NCI-H128 (cell line): ENCODE measurements at regions not wholly inside any gene's neighbourhood (a gene's known extent, or its start where the extent isn't known, plus 50 kb on each side); places are given as distances from the start of the nearest gene placed in this dataset.

ENCODE experiments used
- DNase-seq: peaks from one replicate; lab custom pipeline; 2025; ENCODE audit not compliant: unreplicated experiment; lab: John Stamatoyannopoulos, UW

DNA sequence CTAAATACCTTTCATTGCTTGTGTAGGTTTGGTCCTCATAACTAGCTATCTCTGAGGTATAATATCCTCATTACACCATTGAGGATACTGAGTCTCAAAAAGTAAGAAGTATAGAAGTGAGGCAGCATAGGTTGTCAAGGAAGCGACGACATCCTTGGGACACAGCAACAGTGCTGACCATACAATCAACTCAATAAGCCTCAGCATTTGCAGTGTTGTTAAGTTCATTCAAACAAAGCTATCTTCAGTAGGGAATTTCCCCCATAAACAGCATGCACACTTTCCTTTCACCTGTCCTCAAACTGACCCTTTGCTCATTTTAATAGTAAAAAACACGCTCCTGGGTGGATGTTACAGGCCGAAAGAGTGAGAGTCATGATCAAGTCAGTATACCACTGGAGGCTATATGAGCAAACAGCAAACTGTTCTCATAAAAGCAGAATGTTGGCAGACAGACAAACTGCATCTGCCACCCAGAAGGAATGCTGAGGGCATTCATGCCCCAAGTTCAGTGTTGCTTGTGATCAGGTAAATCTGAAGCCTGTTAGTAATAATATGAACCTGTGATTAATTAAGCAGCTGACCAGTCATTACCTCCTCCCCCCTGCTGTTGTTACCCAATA is 756.2 kb upstream of the TENM4 start:
- DNase-seq, result no peak

DNA sequence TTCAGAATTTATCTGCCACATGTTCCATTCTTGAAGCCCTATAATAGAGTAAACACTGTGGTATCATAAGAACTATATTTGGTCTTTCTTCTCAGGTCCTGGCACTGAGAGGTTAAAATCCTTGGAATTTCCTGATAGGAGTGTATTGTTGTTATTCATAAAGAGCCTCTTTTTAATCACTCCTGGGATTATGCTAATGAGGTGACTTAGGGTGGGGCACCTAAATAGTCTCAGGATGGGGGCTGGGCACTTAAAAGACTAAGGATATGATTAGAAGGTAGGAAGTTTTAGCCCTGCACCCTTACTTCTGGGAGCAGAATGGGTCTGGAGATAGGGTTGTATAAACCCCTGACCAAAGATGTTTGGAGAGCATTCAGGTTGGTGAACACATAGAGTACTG is 755.2 kb upstream of the TENM4 start:
- DNase-seq, result no peak

DNA sequence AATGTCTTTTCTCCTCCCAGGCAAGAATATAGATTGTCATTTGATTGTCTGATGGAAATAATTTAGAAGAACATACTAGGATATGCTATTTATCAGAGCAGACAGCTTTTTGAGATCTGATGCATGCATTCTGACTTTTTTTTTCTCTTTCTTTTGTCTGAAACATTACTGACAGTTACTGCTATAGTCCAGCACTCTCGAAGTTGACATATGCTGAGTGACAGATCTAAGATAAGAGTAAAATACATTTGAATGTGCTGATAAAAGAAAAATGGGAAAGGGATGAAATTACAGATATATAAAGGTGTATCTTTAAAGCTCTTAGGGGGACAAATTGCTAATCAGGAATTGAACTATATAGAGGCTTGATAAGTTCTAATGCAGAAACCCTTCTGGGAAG is 753.8 kb upstream of the TENM4 start:
- DNase-seq, result no peak

DNA sequence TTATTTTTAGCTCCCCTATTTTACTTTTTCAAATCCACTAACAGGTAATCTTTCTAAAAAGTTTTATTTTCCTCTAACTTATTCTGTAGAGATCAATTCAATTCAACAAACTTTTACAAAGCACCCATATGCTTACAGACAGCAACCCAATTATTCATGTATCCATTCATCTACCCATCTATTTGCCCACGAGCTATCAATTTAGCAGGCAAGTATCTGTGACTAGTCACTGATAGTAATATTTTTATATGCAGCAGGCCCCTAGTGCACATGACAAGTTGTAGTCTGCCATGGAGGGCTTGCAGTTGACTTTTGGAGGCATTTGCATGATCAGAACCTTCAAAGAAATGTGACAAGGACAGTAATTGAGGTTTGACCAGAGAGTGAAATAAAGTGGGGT is 753.2 kb upstream of the TENM4 start:
- DNase-seq, result no peak

DNA sequence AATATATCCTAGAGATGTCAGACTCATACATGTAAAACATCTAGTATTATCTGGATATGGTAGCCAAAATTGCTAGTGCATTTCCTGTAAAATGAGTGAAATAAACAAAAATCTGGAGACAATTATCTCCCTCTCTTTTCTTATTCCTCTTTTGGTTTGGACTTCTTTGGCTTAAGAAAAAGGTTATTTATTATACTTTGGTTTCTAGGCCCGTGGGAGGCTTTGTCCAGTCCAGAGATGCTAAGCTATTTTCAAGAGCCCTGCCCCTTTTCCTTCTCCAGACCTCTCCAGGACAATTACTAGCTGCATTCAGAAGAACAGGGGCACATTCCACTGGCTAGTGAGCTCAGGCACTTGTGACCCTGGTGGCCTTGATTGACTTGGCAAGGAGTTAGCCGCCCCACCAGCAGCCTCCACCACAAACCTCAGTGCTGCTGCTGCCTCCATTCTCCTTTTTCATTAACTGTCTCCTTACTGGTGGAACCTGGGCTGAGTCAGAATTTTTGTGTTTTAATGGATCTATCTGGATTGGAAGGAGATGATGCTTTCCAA is 747.3 kb upstream of the TENM4 start:
- no peak for DNase-seq

DNA sequence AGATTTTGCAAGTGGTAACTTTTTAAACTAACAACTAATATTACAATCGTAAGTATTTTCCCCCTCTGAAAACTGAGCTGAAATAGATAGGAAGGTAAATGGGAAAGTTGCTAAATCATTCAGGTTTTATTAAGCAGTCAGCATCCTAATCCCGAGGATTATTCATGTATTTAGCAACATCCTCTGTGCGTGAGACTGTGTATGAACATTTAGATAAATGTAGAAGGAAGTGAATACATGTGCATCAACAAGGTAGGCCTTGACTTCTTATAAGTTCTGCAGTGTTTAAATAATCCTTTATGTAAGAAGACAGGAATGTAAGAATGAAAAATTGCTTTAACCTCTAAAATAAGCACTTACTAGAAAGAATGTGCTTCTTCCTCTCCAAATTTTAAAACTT is 745.9 kb upstream of the TENM4 start:
- DNase-seq, result no peak

DNA sequence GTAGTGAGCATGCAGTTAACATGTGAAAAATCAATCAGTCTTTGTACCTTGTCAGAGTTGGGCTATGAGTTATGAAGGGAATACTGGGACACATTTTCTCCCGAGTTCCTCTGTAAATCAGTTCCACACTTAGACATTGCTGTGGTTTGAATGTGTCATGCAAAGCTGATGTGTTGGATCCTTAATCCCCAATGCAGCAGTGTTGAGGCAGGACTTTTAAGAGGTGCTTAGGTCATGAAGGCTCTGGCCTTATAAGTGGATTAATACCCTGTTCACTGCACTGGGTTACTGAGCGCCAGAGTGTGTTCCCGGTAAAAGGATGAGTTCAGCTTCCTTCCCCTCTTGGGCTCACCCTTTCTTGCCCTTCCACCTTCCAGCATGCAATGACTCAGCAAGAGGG is 742.1 kb upstream of the TENM4 start:
- no peak for DNase-seq

DNA sequence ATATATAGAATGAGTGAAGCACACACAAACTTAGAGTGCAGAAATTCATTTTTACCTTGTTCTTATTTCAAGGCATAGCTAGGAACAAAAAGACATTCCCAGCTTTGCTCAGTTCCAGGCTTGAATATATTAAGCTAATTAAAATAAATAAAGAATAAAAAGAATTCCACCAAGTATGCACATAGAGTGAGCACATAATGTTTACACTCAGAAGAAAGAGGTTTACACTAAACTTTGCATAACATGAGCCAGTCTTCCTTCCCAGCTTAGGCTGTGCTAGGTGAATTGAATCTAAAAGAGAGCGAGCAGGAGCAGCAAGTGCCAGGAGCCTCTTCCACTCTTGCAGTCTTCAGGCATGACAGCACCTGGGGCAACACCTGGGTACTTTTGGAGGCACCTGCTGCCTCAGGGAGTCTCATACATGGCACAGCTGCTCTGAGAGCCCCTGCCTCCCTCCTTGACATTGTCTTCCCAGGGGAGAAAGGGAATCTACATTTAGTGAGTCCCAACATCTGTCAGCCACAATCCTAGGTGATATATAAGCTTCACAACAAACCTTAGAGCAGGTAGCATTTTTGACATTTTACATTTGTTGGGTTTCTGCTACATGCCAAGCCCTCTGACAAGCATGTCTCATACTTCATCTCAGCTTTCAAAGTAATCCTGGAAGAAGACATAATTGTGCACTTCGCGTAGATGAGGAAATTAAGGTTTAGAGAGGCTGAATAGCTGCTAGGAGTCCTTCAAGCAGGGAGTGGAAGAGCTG is 732.7 kb upstream of the TENM4 start:
- DNase-seq, result no peak

DNA sequence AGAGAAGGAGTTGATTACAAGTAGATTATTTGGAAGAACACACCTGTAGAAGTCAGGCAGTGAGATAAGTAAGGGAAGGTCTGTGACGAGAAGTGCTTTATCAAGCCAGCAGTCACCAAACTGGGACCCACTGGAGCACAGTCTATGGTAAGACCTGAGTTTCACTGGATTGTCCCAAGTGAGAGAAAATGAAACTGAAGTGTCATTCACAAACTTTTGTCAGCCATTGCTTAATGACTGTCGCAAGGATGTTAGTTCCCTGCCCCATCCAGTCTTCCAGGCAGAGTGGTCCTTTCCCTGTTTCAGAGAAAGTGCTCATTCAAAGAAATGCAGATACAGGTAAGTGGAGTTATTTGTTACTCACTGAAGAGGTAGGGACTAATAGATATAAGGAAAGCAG is 728.0 kb upstream of the TENM4 start:
- DNase-seq, result no peak

DNA sequence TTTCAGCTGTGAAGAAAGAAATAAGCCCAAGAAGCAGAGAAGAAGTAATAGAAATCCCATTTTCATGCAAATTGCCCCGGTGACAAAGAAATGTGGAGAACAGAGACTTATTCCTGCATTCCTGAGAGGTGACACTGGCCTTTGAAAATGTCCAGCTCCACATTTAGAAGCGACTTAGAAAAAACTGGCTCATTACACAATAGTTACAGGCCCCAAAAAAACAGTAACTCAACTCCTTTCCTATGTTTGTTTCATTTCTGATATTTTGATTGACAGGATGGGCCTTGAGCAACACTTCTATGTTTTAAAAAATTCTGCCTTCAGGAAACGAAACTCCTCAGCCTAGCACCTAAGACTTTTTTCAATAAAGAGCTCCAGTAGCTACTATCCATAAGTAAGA is 726.9 kb upstream of the TENM4 start:
- DNase-seq, result no peak

DNA sequence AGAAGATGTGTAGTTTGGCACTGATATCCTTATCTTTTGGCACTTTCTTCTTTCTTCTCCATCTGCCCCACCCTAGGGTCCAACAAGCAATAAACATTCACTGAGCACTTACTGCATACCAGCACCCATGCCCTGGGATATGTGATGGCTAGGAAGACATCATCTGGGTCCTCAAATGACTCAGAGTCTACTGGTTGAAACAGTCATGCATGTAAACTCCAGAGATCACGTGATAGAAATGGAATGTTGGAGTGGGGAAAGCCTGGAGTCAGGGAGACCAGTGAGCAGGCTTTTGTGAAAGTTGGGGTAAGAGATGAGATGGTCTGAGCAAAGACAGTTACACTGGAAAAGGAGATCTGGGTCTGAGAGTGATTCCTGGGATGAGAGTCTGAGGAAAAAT is 724.9 kb upstream of the TENM4 start:
- no peak for DNase-seq

DNA sequence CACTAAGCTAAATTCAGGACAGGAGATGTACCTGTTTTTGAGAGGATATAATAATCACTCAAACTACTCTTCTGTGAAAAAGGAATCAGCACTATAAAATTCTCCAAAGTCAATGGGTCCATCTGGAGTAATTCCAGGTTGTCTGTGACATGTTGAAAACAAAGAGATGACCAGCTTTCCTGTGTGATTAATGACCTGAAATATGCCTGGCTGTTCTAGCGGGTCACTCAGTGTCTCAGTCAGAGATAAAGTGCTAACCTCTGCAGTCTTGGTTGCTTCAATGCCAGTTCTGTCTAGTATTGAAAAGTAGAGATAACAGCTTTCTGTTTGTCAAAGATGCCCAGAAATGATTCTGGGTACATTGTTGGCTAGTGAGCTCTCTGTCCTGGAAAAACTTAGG is 722.6 kb upstream of the TENM4 start:
- DNase-seq, result no peak

DNA sequence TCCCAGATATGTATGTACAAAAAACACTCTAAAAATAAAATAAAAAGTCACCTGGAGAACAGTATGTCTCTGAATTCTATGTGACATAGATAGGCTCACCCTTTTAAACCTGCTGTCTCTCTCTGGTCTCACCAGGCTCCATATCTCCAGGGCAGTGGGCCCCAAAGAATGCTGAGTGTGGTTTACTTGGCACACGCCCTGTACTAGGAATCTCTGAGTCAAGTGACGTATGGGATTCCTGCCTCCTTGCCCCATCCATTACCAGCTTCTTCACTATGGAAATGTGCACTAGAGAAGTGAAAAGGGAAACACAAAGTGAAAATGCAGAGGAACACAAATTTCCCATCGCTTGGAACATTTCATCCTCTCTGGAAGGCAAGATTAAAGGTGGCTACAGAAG is 722.2 kb upstream of the TENM4 start:
- DNase-seq, result no peak

DNA sequence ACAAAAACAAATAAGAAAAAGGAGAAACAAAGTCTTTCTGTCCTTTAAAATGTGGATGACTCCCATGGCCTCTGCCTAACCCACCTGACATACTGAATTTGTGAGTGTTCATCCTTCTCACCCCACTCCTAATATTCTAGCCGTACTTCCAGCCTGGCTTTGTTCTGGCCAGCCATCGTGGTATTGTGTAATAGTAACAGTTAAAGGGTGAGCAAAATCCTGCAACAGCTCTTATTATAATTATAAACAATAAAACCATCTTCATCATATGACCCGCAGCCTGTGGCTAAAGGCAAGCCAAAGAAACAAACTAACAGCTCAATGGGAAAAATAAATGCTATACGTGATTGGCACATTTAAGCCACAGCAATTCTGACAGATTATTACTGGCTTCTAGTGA is 721.6 kb upstream of the TENM4 start:
- DNase-seq, result no peak

DNA sequence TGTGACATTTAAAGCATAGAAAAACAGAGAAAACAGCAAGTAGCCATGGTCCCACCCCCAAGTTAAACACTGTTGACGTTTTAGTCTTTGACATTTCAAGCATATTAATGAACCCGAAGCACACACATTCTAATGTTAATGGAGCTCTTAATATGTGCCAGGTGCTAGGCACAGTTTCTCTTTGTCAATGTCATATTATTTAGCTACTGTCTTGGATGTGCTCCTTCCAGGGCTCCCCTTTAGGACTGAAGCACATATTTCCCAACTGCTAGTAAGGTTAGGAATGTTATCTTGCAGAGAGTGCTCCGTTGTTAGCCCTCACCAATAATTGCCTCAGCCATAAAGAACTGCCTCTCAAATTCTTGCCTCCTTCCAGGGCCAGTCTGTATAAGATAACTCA is 716.6 kb upstream of the TENM4 start:
- no peak for DNase-seq

DNA sequence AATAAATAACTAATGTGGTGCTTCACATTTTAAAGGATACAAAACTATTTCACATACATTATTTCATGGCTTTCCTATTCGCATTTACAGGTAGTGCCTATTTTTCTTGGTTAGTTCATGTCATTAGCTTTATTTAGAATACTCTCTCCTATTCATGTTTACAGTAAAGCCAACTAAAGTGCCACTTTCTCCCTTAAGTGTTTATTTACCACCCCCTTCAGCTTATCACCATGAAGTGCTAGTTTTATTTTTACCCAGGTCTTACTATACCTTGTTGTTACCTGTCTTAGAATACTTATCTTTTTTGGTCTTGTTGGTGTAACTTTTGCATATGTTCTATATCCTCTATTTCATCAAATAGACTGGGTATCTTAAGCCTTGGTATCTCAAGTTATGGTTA is 715.2 kb upstream of the TENM4 start:
- DNase-seq, result no peak

DNA sequence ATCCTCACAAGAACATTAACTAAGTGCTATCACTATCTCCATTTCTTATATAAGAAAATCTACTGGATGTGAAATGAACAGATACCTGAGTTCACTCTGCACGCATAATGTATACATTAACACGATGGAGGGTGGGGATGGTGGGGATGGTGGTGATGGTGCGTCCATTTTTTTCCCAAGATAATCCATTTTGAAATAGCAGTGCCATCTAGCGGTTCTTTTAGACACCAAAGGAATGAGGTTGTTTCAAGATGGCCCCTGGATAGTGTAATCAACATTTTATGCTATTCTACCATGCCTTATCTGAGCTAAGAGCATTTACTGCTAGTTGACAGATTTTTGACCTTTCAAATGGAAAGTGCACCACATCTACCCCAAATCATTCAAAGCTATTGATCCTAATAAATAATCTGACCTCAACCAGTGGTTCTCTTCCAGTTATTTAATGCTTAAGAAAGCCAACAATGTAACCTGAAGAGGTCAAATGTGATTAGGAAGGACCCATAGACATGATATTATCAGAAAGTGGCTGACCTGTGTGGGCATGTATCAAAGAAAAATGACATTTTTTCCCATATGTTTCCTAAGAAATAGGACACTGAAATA is 714.7 kb upstream of the TENM4 start:
- no peak for DNase-seq

DNA sequence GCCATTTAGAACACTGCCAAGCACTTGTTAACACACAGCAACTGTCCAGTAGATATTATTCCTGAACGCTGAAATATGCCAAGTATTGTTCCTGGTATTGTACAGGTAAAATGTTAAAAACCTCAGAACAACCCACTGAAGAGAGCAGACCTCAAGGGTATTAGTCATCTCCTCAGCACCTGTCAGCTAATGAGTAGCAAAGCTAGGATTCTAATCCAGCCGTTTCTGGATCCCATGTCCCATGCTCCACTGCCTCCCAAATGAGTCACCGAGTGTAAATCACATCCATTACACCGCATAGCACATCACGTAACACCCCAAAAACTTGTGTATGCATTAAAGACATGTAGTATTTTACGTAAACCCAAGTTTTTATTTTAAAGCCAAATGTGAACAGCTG is 705.4 kb upstream of the TENM4 start:
- no peak for DNase-seq

DNA sequence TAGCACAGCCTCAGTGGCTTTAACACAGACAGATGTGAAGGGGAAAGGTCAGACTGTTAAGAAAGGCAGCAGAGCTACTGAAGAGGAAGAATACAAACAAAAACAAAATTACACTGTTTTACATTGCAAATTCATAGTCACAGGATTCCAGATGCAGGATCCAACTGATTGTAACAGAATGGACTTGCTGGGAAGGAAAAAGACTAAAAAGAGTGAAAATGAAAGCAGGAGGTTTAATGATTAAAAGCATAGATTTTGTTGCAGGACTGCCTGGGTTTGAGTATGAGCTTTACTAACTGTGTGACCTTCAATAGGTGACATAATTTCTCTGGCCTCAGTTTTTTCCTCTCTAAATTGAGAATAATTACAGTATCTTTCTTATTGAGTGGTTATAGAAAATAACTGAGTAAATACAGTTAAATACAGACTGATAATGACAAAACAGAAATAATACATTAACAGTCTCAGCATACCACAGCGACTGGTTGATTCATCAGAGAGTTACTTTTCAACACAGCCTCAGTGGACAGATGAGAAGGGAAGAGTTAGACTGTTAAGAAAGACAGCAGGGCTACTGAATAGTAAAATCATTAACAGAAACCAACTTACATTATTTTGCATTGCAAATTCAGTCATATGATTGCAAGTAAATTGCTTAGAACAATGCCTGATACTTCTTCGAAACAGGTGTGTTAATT is 704.2 kb upstream of the TENM4 start:
- no peak for DNase-seq

DNA sequence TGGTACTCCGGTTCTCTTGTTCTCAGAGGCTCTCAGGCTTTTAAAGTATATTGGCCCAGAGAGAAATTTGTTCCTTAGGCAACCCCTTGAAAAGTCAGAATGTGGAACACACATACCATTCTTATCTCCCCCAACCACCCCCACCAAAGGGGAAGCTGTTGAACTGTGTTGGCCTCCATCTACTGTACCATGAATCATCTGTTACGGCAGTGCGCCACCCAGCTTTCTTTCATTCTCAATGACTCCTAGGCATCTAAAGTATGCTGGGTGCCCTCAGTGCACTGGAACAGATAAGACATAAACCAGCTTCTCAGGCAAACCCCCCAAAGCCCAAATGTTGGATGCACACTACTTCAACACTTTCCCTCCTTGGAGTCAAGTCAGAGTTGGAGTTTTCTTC is 696.2 kb upstream of the TENM4 start:
- DNase-seq, result no peak

DNA sequence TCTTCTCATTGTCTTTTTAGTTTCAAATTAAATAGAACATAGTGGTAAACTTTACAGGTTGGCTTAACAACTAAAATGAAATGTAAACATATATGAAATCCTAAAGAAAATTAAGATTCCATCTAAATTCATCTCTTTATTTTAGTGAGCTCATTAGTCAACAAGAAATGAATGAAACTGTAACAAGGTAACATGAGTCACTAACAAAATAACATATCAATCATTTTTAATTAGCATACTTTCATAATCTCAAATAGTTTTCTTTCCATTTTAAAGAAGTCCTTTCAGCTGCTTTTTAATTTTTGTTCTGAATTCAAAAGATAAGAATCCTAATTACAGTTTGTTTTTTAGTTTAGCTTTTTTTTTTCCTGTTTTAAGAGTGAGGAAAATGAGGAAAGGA is 688.6 kb upstream of the TENM4 start:
- DNase-seq, result no peak

DNA sequence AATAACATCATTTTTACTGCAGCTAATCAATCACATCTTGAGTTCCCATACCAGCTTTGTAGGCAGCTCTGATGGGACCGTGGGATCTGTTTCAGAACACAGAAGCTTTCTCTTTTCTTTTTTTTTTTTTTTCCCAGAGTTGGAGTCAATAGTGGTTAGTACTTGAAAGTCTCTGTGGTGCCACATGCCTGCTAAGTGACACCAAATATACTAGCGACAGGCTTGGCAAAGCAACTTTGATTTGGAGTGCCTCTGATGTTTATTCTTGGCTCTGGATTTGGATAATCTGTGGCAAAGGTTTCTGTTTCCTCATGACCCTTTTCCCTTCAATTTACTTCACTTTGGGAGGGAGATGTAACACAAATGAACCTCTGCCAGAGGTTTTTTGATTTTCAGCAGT is 681.4 kb upstream of the TENM4 start:
- no peak for DNase-seq
